Activated CD4-positive, alpha-beta T cell treated with anti-CD3 and anti-CD28 coated beads, Interleukin-2, amount 50 U/mL, for 16 hours (primary cell): ENCODE measurements at regions not wholly inside any gene's neighbourhood (a gene's known extent, or its start where the extent isn't known, plus 50 kb on each side); places are given as distances from the start of the nearest gene placed in this dataset.
"Not testable (repeated sequence)": the region's sequence is repeated elsewhere in the genome, so short reads cannot be mapped to it uniquely, and the experiment has no call there.

Experiments
- DNase-seq: peaks from one replicate; pipeline ENCODE4 v3.0.0-alpha.2; 2020

DNA sequence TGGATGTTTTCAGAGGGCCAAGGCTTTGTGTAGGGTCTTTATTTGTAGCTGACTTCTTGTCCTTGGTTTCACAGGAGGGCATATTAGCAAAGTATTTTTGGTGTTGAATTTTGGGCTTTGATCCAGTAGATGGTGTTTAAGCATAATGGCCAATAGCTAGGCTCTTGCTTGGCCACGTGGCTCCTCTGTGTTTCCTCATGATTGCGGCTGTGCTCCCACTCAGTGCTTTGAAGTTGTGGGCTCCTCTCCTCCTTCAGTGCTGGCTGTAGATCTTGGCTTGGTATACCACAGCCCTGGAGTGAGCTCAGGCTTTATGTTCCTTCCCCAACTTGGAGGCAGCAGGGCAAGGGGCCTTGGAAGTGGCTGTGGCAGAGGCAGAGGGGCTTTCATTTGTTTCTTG lies 107.2 kb upstream of the CENPE start:
- no peak for DNase-seq

- DNase-seq, result no peak
Observed at GRCh38 chr4:103303011-103303410, 104.9 kb upstream of the CENPE start.

- no peak for DNase-seq
Observed at GRCh38 chr4:103292959-103293358, 94.8 kb upstream of the CENPE start.

GRCh38 chr4:103292373-103292772 lies 94.2 kb upstream of the CENPE start:
- DNase-seq, result no peak

DNA sequence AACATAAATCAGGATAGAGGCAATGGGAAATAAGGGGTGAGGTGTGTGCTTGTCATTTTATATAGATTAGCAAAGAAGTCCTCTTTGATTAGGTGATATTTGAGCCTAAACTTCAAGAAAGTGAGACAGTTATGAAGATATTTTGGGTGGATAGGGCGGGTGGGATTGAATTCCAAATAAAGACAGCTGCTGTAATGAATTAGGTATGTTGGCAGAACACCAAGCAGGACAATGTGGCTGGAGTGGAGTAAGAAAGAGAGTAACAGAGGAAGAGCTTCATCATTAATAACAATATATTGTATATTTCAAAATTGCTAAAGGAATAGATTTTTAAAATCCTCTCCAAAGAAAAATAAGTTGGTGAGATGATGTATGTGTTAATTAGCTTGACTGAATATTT lies 91.0 kb upstream of the CENPE start:
- DNase-seq, result no peak

GRCh38 chr4:103272174-103272573 lies 74.0 kb upstream of the CENPE start:
- no peak for DNase-seq

DNA sequence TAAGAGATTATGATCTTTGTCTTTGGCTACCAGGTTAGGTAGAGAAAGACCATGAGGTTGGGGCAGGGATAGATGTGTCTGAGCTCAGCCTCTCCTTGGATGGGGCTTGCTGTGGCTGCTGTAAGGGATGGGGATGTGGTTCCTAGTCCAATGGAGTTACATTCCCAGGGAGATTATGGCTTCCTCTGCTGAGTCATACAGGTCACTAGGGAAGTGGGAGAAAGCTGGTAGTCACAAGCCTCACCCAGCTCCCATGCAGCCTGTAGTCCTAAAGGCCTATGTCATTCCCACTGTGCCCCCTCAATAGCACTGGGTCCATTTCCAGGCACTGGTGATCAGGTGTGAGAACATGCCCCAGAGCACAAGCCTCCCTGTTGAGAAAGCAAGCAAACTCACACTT lies 70.6 kb upstream of the CENPE start:
- DNase-seq, result no peak

GRCh38 chr4:103264905-103265304 lies 66.8 kb upstream of the CENPE start:
- no peak for DNase-seq

- not testable (repeated sequence) for DNase-seq
Observed at GRCh38 chr4:103256068-103256467, 57.9 kb upstream of the CENPE start.
